ENCODE measurements at regions not wholly inside any gene's neighbourhood (a gene's known extent, or its start where the extent isn't known, plus 50 kb on each side); places are given as distances from the start of the nearest gene placed in this dataset.

DNA sequence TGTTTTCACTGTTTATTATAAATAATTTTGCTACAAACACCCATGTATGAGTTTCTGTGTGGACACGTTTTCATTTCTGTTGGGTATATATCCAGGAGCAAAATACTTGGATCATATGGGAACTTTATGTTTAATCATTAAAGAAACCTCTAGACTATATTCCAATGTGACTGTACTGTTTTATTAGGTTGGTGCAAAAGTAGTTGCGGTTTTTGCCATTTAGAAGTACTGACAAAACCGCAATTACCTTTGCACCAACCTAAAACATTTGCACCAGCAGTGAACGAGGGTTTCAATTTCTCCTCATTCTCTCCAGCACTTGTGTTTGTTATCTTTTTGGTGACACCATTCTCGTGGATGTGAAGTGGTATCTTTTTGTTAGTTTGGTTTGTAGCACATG lies 565.0 kb downstream of the TRIML1 start:
- Histone ChIP-seq H3K79me2 (ENCODE audit: low read length) (no peaks in the 10 kb centered on the region), H3K9ac (ENCODE audit: low read length) (no peak overlapping the region), H2AFZ (ENCODE audit: low read depth, low read length) (no peak overlapping the region), H3K27ac (ENCODE audit: low read length) (no peak overlapping the region), H3K4me1 (ENCODE audit: low read length) (no peaks in the 10 kb centered on the region), H3K4me3 (ENCODE audit: low read length) (no peak overlapping the region), H3K4me2 (ENCODE audit: low read length) (no peak overlapping the region), H3K9me3 (ENCODE audit: insufficient read depth, low read length) (no peaks in the 10 kb centered on the region), H3K36me3 (replicated peaks; ENCODE audit: low read depth, low read length) (no peaks in the 10 kb centered on the region), H3K27me3 (ENCODE audit: low read depth, low read length) (no peaks in the 10 kb centered on the region), H4K20me1 (ENCODE audit: insufficient read depth, low read length) (no peaks in the 10 kb centered on the region)
- no peak for TF ChIP-seq EZH2phosphoT487 (IDR thresholded peaks at IDR 0.05; ENCODE audit: low read depth)

DNA sequence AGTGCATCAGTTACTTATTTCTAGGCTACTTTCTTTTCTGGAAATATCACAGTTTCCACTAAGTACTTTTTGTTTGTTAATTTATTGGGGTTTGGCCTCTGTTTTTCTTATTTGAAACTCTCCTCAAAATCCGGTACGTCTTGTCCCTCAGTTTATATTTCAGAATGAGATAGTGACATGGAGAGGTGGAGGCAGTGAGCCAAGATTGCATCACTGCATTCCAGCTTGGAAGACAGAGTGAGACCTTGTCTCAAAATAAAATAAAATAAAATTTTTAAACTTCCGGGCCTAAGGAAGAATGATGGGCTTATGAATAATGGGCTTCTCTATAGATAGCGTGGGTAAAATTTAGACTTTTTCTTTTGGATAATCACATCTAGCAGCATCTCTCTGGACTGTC lies 567.8 kb downstream of the TRIML1 start:
- no peak overlapping the region for H3K4me3 ChIP-seq (ENCODE audit: low read length)
- no peak overlapping the region for H3K27ac ChIP-seq (ENCODE audit: low read length)
- H4K20me1 ChIP-seq (ENCODE audit: insufficient read depth, low read length), result no peaks in the 10 kb centered on the region
- no peaks in the 10 kb centered on the region for H3K27me3 ChIP-seq (ENCODE audit: low read depth, low read length)
- no peak overlapping the region for H3K4me2 ChIP-seq (ENCODE audit: low read length)
- TF ChIP-seq, protein P1, sequence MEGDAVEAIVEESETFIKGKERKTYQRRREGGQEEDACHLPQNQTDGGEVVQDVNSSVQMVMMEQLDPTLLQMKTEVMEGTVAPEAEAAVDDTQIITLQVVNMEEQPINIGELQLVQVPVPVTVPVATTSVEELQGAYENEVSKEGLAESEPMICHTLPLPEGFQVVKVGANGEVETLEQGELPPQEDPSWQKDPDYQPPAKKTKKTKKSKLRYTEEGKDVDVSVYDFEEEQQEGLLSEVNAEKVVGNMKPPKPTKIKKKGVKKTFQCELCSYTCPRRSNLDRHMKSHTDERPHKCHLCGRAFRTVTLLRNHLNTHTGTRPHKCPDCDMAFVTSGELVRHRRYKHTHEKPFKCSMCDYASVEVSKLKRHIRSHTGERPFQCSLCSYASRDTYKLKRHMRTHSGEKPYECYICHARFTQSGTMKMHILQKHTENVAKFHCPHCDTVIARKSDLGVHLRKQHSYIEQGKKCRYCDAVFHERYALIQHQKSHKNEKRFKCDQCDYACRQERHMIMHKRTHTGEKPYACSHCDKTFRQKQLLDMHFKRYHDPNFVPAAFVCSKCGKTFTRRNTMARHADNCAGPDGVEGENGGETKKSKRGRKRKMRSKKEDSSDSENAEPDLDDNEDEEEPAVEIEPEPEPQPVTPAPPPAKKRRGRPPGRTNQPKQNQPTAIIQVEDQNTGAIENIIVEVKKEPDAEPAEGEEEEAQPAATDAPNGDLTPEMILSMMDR (IDR thresholded peaks at IDR 0.05; ENCODE audit: low read depth, low read length), result no peak
- TF ChIP-seq EZH2phosphoT487 (IDR thresholded peaks at IDR 0.05; ENCODE audit: low read depth), result no peak
- H3K4me1 ChIP-seq (ENCODE audit: low read length), result no peaks in the 10 kb centered on the region
- no peaks in the 10 kb centered on the region for H3K9me3 ChIP-seq (ENCODE audit: insufficient read depth, low read length)
- no peaks in the 10 kb centered on the region for H3K79me2 ChIP-seq (ENCODE audit: low read length)
- H2AFZ ChIP-seq (ENCODE audit: low read depth, low read length), result no peak overlapping the region
- H3K36me3 ChIP-seq (replicated peaks; ENCODE audit: low read depth, low read length), result no peaks in the 10 kb centered on the region
- H3K9ac ChIP-seq (ENCODE audit: low read length), result no peak overlapping the region

DNA sequence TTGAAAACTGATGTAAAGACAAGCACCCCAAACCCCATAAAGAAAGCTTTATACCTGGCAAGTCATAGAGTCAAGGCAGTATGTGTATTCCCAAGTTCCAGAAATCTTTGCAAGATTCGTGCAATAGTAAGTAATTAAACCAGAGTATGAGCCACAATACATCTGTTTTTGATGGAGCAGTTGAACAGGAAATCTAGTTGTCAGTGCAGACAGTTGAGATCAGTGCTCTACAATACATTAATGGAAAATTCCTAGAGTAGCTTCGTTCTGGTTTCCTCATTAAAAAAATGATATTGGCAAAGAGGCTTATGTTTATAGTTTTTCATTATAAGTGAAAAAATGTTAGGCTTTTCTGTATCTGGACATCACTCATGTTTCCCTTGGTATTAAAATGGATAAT lies 575.3 kb downstream of the TRIML1 start:
- TF ChIP-seq, protein P1 (IDR thresholded peaks at IDR 0.05; ENCODE audit: low read depth, low read length), result no peak
- TF ChIP-seq EZH2phosphoT487 (IDR thresholded peaks at IDR 0.05; ENCODE audit: low read depth), result no peak
- no peak overlapping the region for H3K27ac ChIP-seq (ENCODE audit: low read length)
- H3K4me3 ChIP-seq (ENCODE audit: low read length), result no peak overlapping the region
- H3K27me3 ChIP-seq (ENCODE audit: low read depth, low read length), result no peaks in the 10 kb centered on the region
- no peaks in the 10 kb centered on the region for H3K9me3 ChIP-seq (ENCODE audit: insufficient read depth, low read length)
- no peaks in the 10 kb centered on the region for H3K36me3 ChIP-seq (replicated peaks; ENCODE audit: low read depth, low read length)
- H3K4me1 ChIP-seq (ENCODE audit: low read length), result no peaks in the 10 kb centered on the region
- no peak overlapping the region for H3K4me2 ChIP-seq (ENCODE audit: low read length)
- no peaks in the 10 kb centered on the region for H4K20me1 ChIP-seq (ENCODE audit: insufficient read depth, low read length)
- no peak overlapping the region for H3K9ac ChIP-seq (ENCODE audit: low read length)
- no peak overlapping the region for H2AFZ ChIP-seq (ENCODE audit: low read depth, low read length)
- H3K79me2 ChIP-seq (ENCODE audit: low read length), result no peaks in the 10 kb centered on the region

DNA sequence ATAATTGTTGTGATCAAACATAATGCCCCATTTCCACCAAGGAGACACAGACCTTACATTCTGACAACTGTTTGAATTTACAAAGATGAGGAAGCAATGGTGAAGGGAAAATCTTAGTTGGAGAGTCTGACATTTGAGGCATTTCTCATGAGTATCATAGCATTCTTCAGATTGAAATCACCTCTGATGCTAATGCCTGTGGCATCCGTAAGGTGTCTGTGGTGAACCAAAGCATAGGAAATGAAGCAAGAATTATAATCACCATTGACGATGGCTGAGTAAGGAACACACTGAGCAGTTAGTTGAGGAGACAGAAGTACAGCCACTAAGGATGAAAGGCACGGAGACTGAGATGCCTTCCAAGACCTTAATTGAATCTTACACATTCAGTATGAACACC lies 575.7 kb downstream of the TRIML1 start:
- H3K4me2 ChIP-seq (ENCODE audit: low read length), result no peak overlapping the region
- H3K4me1 ChIP-seq (ENCODE audit: low read length), result no peaks in the 10 kb centered on the region
- no peaks in the 10 kb centered on the region for H3K27me3 ChIP-seq (ENCODE audit: low read depth, low read length)
- TF ChIP-seq, protein P1 (IDR thresholded peaks at IDR 0.05; ENCODE audit: low read depth, low read length), result no peak
- TF ChIP-seq EZH2phosphoT487 (IDR thresholded peaks at IDR 0.05; ENCODE audit: low read depth), result no peak
- no peaks in the 10 kb centered on the region for H4K20me1 ChIP-seq (ENCODE audit: insufficient read depth, low read length)
- no peaks in the 10 kb centered on the region for H3K9me3 ChIP-seq (ENCODE audit: insufficient read depth, low read length)
- H3K9ac ChIP-seq (ENCODE audit: low read length), result no peak overlapping the region
- no peak overlapping the region for H3K4me3 ChIP-seq (ENCODE audit: low read length)
- no peak overlapping the region for H2AFZ ChIP-seq (ENCODE audit: low read depth, low read length)
- H3K36me3 ChIP-seq (replicated peaks; ENCODE audit: low read depth, low read length), result no peaks in the 10 kb centered on the region
- no peak overlapping the region for H3K27ac ChIP-seq (ENCODE audit: low read length)
- no peaks in the 10 kb centered on the region for H3K79me2 ChIP-seq (ENCODE audit: low read length)

DNA sequence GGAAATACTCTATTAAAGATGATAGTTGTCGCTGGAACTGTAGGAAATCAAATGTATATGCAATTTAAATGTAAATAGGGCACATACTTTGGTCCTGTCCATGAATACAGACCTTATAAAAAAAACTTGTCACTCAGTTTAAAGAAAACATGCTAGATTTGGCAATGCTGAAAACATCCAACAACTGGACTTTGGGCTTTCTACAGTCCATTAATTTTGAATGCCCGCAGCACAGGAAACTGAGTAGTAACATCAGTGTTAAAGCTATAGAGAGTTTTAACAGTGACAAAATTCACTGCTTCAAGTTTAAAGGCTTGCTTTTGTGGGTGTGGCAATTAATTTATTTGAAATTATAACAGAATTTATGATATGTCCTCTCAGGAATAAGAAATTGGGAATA lies 578.4 kb downstream of the TRIML1 start:
- H3K27ac ChIP-seq (ENCODE audit: low read length), result no peak overlapping the region

More for the DNA sequence above, 578.4 kb downstream of the TRIML1 start:
- no peaks in the 10 kb centered on the region for H3K36me3 ChIP-seq (replicated peaks; ENCODE audit: low read depth, low read length)
- H3K79me2 ChIP-seq (ENCODE audit: low read length), result no peaks in the 10 kb centered on the region
- H3K9me3 ChIP-seq (ENCODE audit: insufficient read depth, low read length), result no peaks in the 10 kb centered on the region
- no peaks in the 10 kb centered on the region for H3K27me3 ChIP-seq (ENCODE audit: low read depth, low read length)
- H2AFZ ChIP-seq (ENCODE audit: low read depth, low read length), result no peak overlapping the region
- TF ChIP-seq EZH2phosphoT487 (IDR thresholded peaks at IDR 0.05; ENCODE audit: low read depth), result no peak
- TF ChIP-seq, protein P1 (IDR thresholded peaks at IDR 0.05; ENCODE audit: low read depth, low read length), result no peak
- no peak overlapping the region for H3K4me3 ChIP-seq (ENCODE audit: low read length)
- no peak overlapping the region for H3K4me2 ChIP-seq (ENCODE audit: low read length)
- H3K4me1 ChIP-seq (ENCODE audit: low read length), result no peaks in the 10 kb centered on the region
- no peak overlapping the region for H3K9ac ChIP-seq (ENCODE audit: low read length)
- no peaks in the 10 kb centered on the region for H4K20me1 ChIP-seq (ENCODE audit: insufficient read depth, low read length)
